GM10248 (cell line): ENCODE measurements at regions not wholly inside any gene's neighbourhood (a gene's known extent, or its start where the extent isn't known, plus 50 kb on each side); places are given as distances from the start of the nearest gene placed in this dataset.
"Not testable (repeated sequence)": the region's sequence is repeated elsewhere in the genome, so short reads cannot be mapped to it uniquely, and the experiment has no call there.

ENCODE experiments used
- CTCF ChIA-PET: fragments of 300-600 bp; sonication (Branson Sonifier 250); formaldehyde crosslinking; extraction: SDS; loops from one replicate; lab custom pipeline; 2021; ENCODE audit warnings: antibody characterized with exemption; lab: Yijun Ruan, JAX
- POLR2A ChIA-PET: fragments of 350-650 bp; sonication (Branson Sonifier 250); formaldehyde crosslinking; extraction: SDS; loops from one replicate; lab custom pipeline; 2020; ENCODE audit warnings: antibody characterized with exemption; lab: Yijun Ruan, JAX
- DNase-seq: peaks from one replicate; pipeline ENCODE4 v3.0.0; 2012; ENCODE audit errors: extremely low spot score
- CTCF ChIP-seq: IDR thresholded peaks from 2 replicates; pipeline ENCODE4 v1.5.1; 2012; ENCODE audit warnings: mild to moderate bottlenecking, low read depth; ENCODE audit errors: extremely low read depth, missing control alignments, control extremely low read depth

DNA sequence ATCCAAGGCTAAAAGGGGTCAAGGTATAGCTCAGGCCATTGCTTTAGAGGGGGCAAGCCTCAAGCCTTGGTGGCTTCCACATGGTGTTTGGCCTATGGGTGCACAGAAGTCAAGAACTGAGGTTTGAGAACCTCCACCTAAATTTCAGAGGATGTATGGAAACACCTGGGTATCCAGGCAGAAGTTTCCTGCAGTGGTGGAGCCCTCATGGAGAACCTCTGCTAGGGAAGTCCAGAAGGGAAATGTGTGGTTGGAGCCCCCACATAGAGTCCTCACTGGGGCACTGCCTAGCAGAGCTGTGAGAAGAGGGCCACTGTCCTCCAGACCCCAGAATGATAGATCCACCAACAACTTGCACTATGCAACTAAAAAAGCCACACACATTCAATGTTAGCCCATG lies 678.7 kb upstream of the ADGRB3 start:
- CTCF ChIA-PET: no interaction called here
- no peak for DNase-seq
- no peak for TF ChIP-seq CTCF
- POLR2A ChIA-PET: no interaction called here

GRCh38 chr6:67952948-67953347 lies 682.1 kb upstream of the ADGRB3 start:
- DNase-seq: no peak
- ChIA-PET POLR2A (no interaction called here), CTCF (interaction anchor here (1.3 kb wide), 1 partner anchor 9 kb away, joined by 5 read pairs; no protein-coding TSS in a partner anchor)
- TF ChIP-seq CTCF: no peak

DNA sequence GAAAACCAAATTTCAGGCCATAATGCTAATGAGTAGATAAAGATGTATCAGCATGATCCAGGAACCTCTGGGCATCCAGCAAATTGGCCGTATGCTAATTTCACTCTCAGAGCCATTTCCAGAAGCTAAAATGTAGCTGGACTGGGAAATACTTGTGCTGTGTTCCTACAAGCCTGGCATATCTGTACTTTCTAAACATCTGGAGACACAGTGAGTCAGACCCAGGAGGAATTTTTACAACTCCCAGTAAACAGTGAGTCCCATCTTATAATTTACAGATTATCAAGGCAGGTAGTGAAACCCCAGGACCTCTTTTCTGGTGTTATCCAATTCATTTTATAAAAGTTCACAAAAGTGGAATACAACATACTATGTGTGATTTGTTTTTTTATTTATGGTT lies 683.0 kb upstream of the ADGRB3 start:
- POLR2A ChIA-PET: no interaction called here
- CTCF ChIA-PET: no interaction called here
- no peak for TF ChIP-seq CTCF
- DNase-seq: no peak

GRCh38 chr6:67947762-67948161 lies 687.3 kb upstream of the ADGRB3 start:
- POLR2A ChIA-PET, DNase-seq, CTCF ChIA-PET: not testable (repeated sequence)

- no peak for DNase-seq
Observed at GRCh38 chr6:67935976-67936477, 699.1 kb upstream of the ADGRB3 start.

GRCh38 chr6:67933278-67933677 lies 701.8 kb upstream of the ADGRB3 start:
- POLR2A ChIA-PET: no interaction called here
- no peak for TF ChIP-seq CTCF
- DNase-seq: no peak
- CTCF ChIA-PET: interaction anchor here (1.2 to 2.0 kb wide), 3 partner anchors 8 to 294 kb away, joined by 4 to 6 read pairs (median 4); no protein-coding TSS in a partner anchor

More at GRCh38 chr6:67935976-67936477, 699.1 kb upstream of the ADGRB3 start:
- ChIA-PET CTCF (interaction anchor here (0.7 to 0.9 kb wide), 2 partner anchors 11 to 22 kb away, joined by 3 read pairs; no protein-coding TSS in a partner anchor), POLR2A (no interaction called here)
- no peak for TF ChIP-seq CTCF

DNA sequence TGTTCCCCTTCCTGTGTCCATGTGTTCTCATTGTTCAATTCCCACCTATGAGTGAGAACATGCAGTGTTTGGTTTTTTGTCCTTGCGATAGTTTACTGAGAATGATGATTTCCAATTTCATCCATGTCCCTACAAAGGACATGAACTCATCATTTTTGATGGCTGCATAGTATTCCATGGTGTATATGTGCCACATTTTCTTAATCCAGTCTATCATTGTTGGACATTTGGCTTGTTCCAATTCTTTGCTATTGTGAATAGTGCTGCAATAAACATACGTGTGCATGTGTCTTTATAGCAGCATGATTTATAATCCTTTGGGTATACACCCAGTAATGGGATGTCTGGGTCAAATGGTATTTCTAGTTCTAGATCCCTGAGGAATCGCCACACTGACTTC lies 712.5 kb upstream of the ADGRB3 start:
- DNase-seq, POLR2A ChIA-PET, CTCF ChIA-PET: not testable (repeated sequence)

DNA sequence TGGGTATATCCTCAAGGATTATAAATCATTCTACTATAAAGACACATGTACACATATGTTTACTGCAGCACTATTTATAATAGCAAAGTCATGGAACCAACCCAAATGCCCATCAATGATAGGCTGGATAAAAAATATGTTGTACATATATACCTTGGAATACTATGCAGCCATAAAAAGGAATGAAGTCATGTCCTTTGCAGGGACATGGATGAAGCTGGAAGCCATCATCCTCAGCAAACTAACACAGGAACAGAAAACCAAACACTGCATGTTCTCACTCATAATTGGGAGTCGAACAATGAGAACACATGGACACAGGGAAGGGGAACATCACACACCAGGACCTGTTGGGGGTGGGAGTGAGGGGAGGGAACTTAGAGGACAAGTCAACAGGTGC lies 715.0 kb upstream of the ADGRB3 start:
- DNase-seq, CTCF ChIA-PET, POLR2A ChIA-PET: not testable (repeated sequence)
